ENCODE measurements at regions not wholly inside any gene's neighbourhood (a gene's known extent, or its start where the extent isn't known, plus 50 kb on each side); places are given as distances from the start of the nearest gene placed in this dataset.

GRCh38 chr9:78405461-78405860, 108.5 kb downstream of the PSAT1 start:
- POLR2A ChIA-PET, result no interaction called here

More at GRCh38 chr9:78405461-78405860, 108.5 kb downstream of the PSAT1 start:
- Histone ChIP-seq H3K9me1 (replicated peaks; ENCODE audit: control insufficient read depth, extremely low read depth, insufficient read depth, low read length) (no peaks in the 10 kb centered on the region), H3K79me2 (ENCODE audit: control insufficient read depth, insufficient read depth, low read length) (no peaks in the 10 kb centered on the region), H4K20me1 (replicated peaks; ENCODE audit: control insufficient read depth, extremely low read depth, insufficient read depth, low read length) (no peaks in the 10 kb centered on the region), H2AFZ (ENCODE audit: low read depth, low read length) (no peak overlapping the region), H3K4me3 (replicated peaks in 1 of 3; ENCODE audit: insufficient read depth in 1 of 3, low read depth in 1 of 3, low read length in 3 of 3) (no peak overlapping the region), H3K27me3 (ENCODE audit: control insufficient read depth in 2 of 2, insufficient read depth in 2 of 2, low read length in 2 of 2) (peaks cover 1 to 5% of the 10 kb centered on the region in 2 experiments), H3K27ac (ENCODE audit: insufficient read depth, low read depth, low read length) (no peak overlapping the region), H3K4me2 (ENCODE audit: insufficient read depth, low read length) (no peak overlapping the region), H3K4me1 (ENCODE audit: control insufficient read depth, extremely low read depth, insufficient read depth, low read length) (no peaks in the 10 kb centered on the region), H3K9ac (replicated peaks; ENCODE audit: extremely low read depth, insufficient read depth, low read length) (no peak overlapping the region), H3K9me3 (replicated peaks; ENCODE audit: control insufficient read depth, insufficient read depth, low read length) (no peaks in the 10 kb centered on the region), H3K36me3 (ENCODE audit: control insufficient read depth in 2 of 2, extremely low read depth in 1 of 2, insufficient read depth in 2 of 2, low read length in 2 of 2) (no peaks in the 10 kb centered on the region)
- intact Hi-C loops (cut with micrococcal nuclease) (no loop called here), dilution Hi-C loops (cut with MboI; ENCODE audit: extremely low pct_ligation_motif_present, low sequenced_read_pairs) (no loop called here)
- no peak for FAIRE-seq
- no peak for DNase-seq (ENCODE audit: low read depth, low spot score)
- TF ChIP-seq POLR2A (IDR thresholded peaks at IDR 0.05; ENCODE audit: low read depth, low read length), result no peak
- no peak for TF ChIP-seq POLR2AphosphoS5 (IDR thresholded peaks at IDR 0.05; ENCODE audit: insufficient read depth, low read depth, low read length)
- no peak for TF ChIP-seq CTCF (IDR thresholded peaks at IDR 0.05; ENCODE audit: extremely low read depth in 1 of 2, insufficient read depth in 1 of 2, low read depth in 1 of 2, low read length in 2 of 2)
- TF ChIP-seq EZH2 (IDR thresholded peaks at IDR 0.05; ENCODE audit: borderline replicate concordance, low read depth, low read length, severe bottlenecking), result no peak
- no peak for TF ChIP-seq GATA2 (IDR thresholded peaks at IDR 0.05; ENCODE audit: insufficient read depth, insufficient read length, low read depth, low read length)
- no peak for TF ChIP-seq MAX (IDR thresholded peaks at IDR 0.05; ENCODE audit: insufficient read depth, insufficient read length)
- TF ChIP-seq FOS (IDR thresholded peaks at IDR 0.05; ENCODE audit: borderline replicate concordance, insufficient read depth, low read length), result no peak
- no peak for TF ChIP-seq JUN (IDR thresholded peaks at IDR 0.05; ENCODE audit: borderline replicate concordance, insufficient read depth, insufficient read length, low read depth)
- TF ChIP-seq MYC (IDR thresholded peaks at IDR 0.05; ENCODE audit: low read depth, low read length), result no peak
- CTCF ChIA-PET, result interaction anchor here (1.3 kb wide), 1 partner anchor 9 kb away, joined by 3 read pairs; no protein-coding TSS in a partner anchor
- no TSS peak for BruUV-seq (replicated peaks)
